ENCODE measurements at regions not wholly inside any gene's neighbourhood (a gene's known extent, or its start where the extent isn't known, plus 50 kb on each side); places are given as distances from the start of the nearest gene placed in this dataset.

DNA sequence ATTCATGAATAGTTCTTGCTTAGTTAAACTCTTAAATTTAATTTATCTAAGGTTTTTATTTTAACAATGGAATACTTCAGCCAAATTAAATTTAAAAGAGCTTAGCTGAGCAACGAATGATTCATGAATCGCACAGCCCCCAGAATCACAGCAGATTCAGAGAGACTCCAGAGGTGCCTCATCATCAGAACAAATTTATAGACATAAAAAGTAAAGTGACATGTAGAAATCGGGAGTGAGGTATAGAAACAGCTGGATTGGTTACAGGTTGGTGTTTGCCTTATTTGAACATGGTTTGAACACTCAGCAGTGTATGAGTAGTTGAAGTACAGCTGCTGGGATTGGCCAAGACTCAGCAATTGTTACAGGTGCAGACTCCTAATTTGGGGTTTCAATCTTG, 132.7 kb upstream of the MAP3K4 start:
- H3K79me2 ChIP-seq (ENCODE audit: control insufficient read depth in 1 of 2, insufficient read depth in 2 of 2, low read length in 2 of 2), result no peaks in the 10 kb centered on the region
- H3K27ac ChIP-seq (ENCODE audit: low read depth, low read length), result no peak overlapping the region
- no peaks in the 10 kb centered on the region for H3K27me3 ChIP-seq (replicated peaks in 1 of 4; ENCODE audit: control insufficient read depth in 3 of 4, extremely low read depth in 1 of 4, insufficient read depth in 3 of 4, low read length in 3 of 4)
- no peak overlapping the region for H4K91ac ChIP-seq (replicated peaks; ENCODE audit: insufficient read length, low read length)
- FAIRE-seq (no peak), DNase-seq (ENCODE audit: low read depth in 1 of 2, low spot score in 2 of 2) (no peak)
- no peak overlapping the region for H2BK120ac ChIP-seq (replicated peaks; ENCODE audit: low read depth, low read length)
- H3K18ac ChIP-seq (ENCODE audit: extremely low read depth, low read length), result no peak overlapping the region
- H3K4ac ChIP-seq (replicated peaks; ENCODE audit: insufficient read length, low read depth, low read length), result no peak overlapping the region
- H3K56ac ChIP-seq (replicated peaks; ENCODE audit: insufficient read length, low read depth, low read length), result no peak overlapping the region
- no peaks in the 10 kb centered on the region for H3K79me1 ChIP-seq (ENCODE audit: low read depth, low read length)
- no peaks in the 10 kb centered on the region for H3K36me3 ChIP-seq (ENCODE audit: control insufficient read depth in 2 of 4, insufficient read depth in 4 of 4, low read length in 3 of 4)
- H3K4me3 ChIP-seq (ENCODE audit: extremely low read depth in 1 of 4, insufficient read depth in 2 of 4, low read depth in 3 of 4, low read length in 4 of 4), result no peak overlapping the region
- no peaks in the 10 kb centered on the region for H3K23me2 ChIP-seq (ENCODE audit: low read depth, low read length)
- no peak overlapping the region for H3K14ac ChIP-seq (ENCODE audit: insufficient read length)
- POLR2A ChIA-PET (ENCODE audit: partially characterized antibody), result interaction anchor here (1.2 kb wide), 1 partner anchor 134 kb away, joined by 3 read pairs; no protein-coding TSS in a partner anchor
- H3K4me1 ChIP-seq (replicated peaks in 1 of 4; ENCODE audit: control insufficient read depth in 3 of 4, insufficient read depth in 4 of 4, low read length in 3 of 4), result no peaks in the 10 kb centered on the region
- no peak overlapping the region for H2AK5ac ChIP-seq (ENCODE audit: low read depth, low read length)
- H3K4me2 ChIP-seq (ENCODE audit: insufficient read depth in 1 of 2, low read depth in 2 of 2, low read length in 2 of 2), result no peak overlapping the region
- H4K20me1 ChIP-seq (replicated peaks in 1 of 2; ENCODE audit: control insufficient read depth in 1 of 2, insufficient read depth in 2 of 2, low read length in 2 of 2), result no peaks in the 10 kb centered on the region
- WGBS, 2 experiments (ENCODE audit: extremely low coverage in 1 of 2, insufficient coverage in 1 of 2, insufficient read length in 1 of 2, insufficient replicate concordance in 2 of 2, low coverage in 1 of 2, low lambda C conversion rate in 2 of 2, missing lambda C conversion rate in 1 of 2), result 92% methylated on average over 3 of the region's 3 CpGs; no CpG with 5 or more reads in 1 of the 2 experiments
- no peak overlapping the region for H2AFZ ChIP-seq (ENCODE audit: low read length)
- no peak overlapping the region for H3K9ac ChIP-seq (replicated peaks in 1 of 4; ENCODE audit: extremely low read depth in 1 of 4, low read depth in 3 of 4, low read length in 3 of 4)
- H2BK20ac ChIP-seq (ENCODE audit: low read length), result no peak overlapping the region
- no peak overlapping the region for H4K5ac ChIP-seq (ENCODE audit: insufficient read length, low read depth, low read length)
- H3K9me3 ChIP-seq (ENCODE audit: insufficient read depth in 2 of 2, low read depth in 1 of 2, low read length in 1 of 2), result no peaks in the 10 kb centered on the region
- H2BK15ac ChIP-seq (ENCODE audit: low read length), result no peak overlapping the region
- CTCF ChIA-PET (ENCODE audit: partially characterized antibody), result interaction anchor here (1.4 to 1.5 kb wide), 2 partner anchors 20 to 72 kb away, joined by 5 to 6 read pairs; no protein-coding TSS in a partner anchor
- H4K8ac ChIP-seq (ENCODE audit: extremely low read depth, insufficient read depth, low read length), result no peak overlapping the region
- TF ChIP-seq KDM5A (IDR thresholded peaks at IDR 0.05; ENCODE audit: low read length), result no peak
- no peak for TF ChIP-seq RXRA (IDR thresholded peaks at IDR 0.05; ENCODE audit: insufficient read depth, low read depth, low read length)
- TF ChIP-seq POU5F1 (IDR thresholded peaks at IDR 0.05; ENCODE audit: low read depth, low read length), result no peak
- TF ChIP-seq JUN (IDR thresholded peaks at IDR 0.05; ENCODE audit: low read depth, low read length), result no peak
- TF ChIP-seq SIN3A (conservative IDR thresholded peaks at IDR 0.05 in 1 of 2, IDR thresholded peaks at IDR 0.05 in 1 of 2; ENCODE audit: low read depth in 1 of 2, low read length in 2 of 2), result no peak
- no peak overlapping the region for H2BK12ac ChIP-seq (ENCODE audit: low read depth, low read length)
- no peak overlapping the region for H3K23ac ChIP-seq (ENCODE audit: insufficient read length)
- H2BK5ac ChIP-seq (ENCODE audit: low read depth, low read length), result no peak overlapping the region
